GM18868 (cell line): ENCODE measurements at regions not wholly inside any gene's neighbourhood (a gene's known extent, or its start where the extent isn't known, plus 50 kb on each side); places are given as distances from the start of the nearest gene placed in this dataset.

Source experiments
- ATAC-seq: cut with Tn5 transposase; IDR thresholded peaks from one replicate; pipeline ENCODE4 v1.9.1; 2021; ENCODE audit warnings: mild to moderate bottlenecking, moderate library complexity; ENCODE audit not compliant: unreplicated experiment

- no peak for ATAC-seq
Measured at GRCh38 chr4:24013668-24014422, 124.0 kb upstream of the PPARGC1A start.

DNA sequence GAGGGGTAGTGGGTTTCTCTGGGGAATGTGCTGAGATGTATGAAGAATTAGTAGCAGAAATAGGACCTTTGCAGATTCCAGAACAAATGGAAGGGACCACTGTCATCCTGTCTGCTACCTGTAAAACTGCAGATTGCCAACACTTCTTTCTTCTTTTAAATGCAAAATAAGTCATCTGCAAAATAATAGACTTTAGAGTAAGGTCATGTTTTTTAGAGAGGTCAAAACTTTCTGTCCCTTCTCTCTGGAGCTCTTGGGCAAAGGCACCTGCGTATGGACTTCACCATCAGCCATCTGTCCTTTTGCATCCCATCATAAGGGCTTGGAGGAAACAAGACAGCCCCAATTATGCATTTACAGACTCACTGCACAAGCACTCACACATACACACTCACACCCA, 121.1 kb upstream of the PPARGC1A start:
- ATAC-seq = no peak

DNA sequence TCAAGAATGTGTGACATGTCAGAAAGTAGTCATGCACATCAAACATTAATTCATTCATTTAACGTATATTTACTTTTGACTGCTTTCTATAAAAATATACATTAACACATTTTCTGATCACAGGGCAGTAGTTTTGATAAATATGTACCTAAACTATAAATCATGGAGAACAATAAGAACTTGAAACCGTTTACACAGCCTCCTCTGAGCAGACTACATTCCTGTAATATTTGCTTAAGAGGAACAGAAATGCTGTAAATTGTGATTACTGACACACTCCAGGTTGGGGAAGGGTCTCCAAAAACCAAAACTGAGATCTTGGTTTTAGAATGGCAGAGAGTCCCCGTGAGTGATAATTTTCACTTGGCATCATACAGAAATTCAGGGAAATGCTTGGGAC, 120.7 kb upstream of the PPARGC1A start:
- no peak for ATAC-seq

- no peak for ATAC-seq
Measured at GRCh38 chr4:24007860-24008261, 118.0 kb upstream of the PPARGC1A start.

DNA sequence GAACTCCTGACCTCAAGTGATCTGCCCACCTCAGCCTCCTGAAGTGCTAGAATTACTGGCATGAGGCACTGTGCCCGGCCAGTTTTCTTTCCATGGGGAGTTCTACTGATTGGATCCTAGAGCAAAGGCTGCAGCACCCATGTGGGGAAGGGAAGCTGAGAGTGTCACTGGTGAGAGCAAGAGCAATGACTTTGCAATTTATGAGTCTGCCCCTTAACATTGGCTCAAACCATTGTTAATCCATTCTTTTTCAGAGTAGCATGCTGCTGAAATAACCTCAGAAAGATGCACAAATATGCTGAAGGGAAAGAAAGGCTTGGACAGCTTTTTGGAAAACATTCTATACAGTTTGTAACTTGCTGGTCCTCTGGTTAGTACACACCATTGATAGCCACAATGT, 116.4 kb upstream of the PPARGC1A start:
- ATAC-seq = no peak

GRCh38 chr4:24003926-24004325, 114.1 kb upstream of the PPARGC1A start:
- no peak for ATAC-seq

DNA sequence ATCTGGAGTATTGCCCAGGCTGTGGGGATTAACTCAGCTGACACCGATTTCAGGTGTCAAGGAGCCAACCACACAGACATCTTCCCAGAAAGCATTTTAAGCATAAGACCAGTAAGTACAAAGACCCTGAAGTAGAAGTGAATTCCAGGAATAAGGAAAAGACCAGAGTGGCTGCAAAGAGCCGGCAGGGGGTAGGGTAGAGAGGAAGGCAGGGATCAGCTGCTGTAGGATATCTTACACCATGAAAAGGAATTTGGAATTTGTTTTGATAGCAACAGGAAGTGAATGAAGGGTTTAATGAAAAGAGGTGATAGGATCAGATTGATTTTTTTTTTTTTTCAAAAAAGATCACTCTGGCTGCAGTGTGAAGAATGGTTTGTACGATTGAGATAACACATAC, 113.6 kb upstream of the PPARGC1A start:
- ATAC-seq = no peak

GRCh38 chr4:24002330-24002966, 112.6 kb upstream of the PPARGC1A start:
- no peak for ATAC-seq

GRCh38 chr4:24001486-24002329, 111.9 kb upstream of the PPARGC1A start:
- no peak for ATAC-seq

GRCh38 chr4:24000470-24000831, 110.6 kb upstream of the PPARGC1A start:
- ATAC-seq = no peak

- no peak for ATAC-seq
Measured at GRCh38 chr4:23999714-24000469, 110.0 kb upstream of the PPARGC1A start.

DNA sequence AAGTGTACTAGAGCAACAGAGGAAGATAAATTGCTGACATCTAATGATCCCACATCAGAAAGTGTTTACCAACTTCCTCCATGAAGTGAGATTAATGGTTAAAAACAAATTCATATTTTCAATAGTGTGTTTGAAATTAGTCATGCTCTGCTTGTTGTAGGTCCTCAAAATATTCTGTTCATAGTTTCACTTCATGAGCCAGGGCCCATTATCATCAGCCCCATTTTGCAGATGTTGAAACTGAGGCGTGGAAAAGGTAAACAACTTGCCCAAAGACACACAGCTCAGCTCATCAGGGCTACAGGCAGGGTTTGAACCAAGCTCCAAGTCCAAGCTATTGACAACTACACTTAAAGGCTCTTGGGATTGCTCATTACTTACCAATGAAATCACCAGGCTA, 103.5 kb upstream of the PPARGC1A start:
- no peak for ATAC-seq

DNA sequence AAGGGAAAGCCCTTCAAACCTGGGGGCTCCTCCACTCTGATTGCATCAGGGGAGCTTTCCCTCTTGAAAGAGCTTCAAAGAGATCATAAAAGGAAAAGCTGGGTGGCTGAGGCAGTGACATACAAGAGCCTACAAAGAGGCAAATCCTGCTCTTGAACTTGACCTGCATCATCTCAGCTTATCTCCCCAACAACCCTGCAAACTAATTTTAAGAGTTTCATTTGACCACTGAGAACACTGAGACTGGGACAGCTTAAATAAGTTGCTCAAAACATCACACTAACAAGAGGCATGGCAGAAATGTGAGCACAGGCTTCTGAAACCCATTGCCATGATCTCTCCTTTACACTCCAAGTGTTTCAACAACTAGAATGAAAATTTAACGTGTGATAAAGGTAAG, 101.6 kb upstream of the PPARGC1A start:
- no peak for ATAC-seq

DNA sequence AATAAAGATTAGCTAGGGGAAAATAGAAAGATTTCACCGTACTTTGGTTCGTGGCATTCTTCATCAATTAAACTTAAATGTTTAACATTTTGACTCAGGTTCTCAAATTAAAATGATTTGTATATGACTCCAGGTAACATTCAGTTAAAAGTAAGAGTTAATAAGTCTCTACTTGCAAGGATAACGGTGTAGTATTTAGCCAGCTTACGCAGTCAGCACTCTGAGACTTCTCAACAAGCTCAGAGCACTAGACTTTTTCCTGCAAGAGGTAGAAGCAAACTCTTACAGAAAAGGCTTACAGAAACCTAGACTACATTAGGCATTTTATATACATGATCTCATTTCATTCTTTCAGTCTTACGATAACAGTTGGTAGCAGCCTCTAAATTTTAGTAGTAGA, 96.4 kb upstream of the PPARGC1A start:
- no peak for ATAC-seq

- ATAC-seq = no peak
Measured at GRCh38 chr4:23981328-23981727, 91.5 kb upstream of the PPARGC1A start.

DNA sequence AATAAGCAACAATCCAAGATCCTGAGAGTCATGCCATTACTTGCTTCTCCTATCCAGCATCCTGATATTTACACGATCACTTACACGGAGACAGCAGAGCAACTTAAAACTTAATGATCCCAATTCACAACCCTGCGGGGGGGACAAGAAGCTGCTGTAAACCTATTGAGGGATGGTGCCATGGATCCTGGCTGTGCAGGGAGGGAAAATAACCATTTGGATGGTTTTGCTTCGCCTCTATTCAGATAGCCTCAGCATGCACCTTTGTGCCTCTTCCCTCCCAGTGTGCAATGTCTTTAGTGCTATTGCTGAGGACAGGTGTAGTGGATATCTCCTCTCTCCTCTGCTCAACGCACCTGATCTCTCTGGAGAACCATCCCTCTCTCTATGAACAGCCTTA, 89.7 kb upstream of the PPARGC1A start:
- ATAC-seq = no peak

- no peak for ATAC-seq
Measured at GRCh38 chr4:23978002-23978401, 88.2 kb upstream of the PPARGC1A start.

DNA sequence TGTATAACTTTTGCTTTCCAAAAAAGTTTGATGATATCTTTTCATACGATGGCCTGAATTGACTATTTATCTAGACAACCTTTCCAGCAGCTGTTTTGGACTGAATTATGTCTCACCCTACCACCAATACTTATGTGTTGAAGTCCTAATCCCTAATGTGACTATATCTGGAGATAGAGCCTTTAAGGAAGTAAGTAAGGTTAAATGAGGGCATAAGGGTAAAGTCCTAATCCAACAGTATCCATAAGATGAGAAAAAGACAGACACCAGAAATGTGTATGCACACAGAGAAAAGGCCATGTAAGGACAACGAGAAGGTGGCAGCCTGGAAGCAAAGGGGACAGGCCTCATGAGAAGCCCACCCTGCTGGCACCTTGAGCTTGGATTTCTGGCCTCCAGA, 86.6 kb upstream of the PPARGC1A start:
- ATAC-seq = no peak

DNA sequence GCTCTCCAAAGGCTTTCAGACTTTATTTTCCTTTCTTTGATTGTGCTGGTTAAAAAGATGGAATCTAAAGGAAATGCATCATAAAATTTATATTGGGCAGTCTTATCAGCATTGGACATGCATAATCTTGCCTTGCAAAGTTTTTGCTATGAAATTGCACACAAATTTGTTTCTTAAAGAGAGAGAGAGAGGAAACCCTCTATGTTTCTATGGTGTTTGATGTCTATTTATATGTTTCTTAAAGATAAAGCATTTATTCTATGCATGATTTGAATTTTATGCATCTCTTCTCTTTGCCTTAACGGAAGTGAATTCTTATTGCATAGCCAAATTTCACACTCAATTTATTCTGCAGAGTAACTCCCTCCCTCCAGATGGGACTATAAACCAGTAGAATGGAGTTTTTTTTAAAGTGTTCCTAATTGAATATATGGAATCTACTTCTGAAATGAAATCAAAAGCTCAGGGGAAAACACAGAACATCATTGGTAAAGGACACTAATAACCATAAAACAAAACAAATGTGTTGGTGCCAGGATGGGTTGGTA, 83.5 kb upstream of the PPARGC1A start:
- no peak for ATAC-seq

GRCh38 chr4:23972805-23973204, 83.0 kb upstream of the PPARGC1A start:
- ATAC-seq = no peak

DNA sequence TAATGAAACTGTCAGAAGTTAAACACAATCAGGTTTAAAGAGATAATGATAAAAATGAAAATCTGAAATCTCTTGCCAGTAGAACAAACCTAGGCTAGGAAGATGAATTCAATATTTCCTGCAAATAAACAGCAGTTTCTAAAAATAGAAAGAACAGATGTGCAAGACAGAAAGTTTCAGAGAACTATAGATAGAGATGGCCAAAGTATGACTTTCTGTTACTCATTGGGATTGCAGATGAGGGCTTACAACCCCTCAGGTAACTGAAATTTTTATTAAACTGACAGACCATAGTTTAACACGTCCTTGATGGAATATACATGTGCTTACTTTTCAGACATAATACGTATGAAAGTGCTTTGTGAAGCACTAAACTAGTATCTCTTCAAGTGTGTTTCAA, 82.3 kb upstream of the PPARGC1A start:
- no peak for ATAC-seq
